ENCODE measurements at regions not wholly inside any gene's neighbourhood (a gene's known extent, or its start where the extent isn't known, plus 50 kb on each side); places are given as distances from the start of the nearest gene placed in this dataset.
"Not testable (repeated sequence)": the region's sequence is repeated elsewhere in the genome, so short reads cannot be mapped to it uniquely, and the experiment has no call there.

- H3K4me1 Mint-ChIP-seq: no peaks in the 10 kb centered on the region
- no peak overlapping the region for H3K27ac Mint-ChIP-seq
- ATAC-seq (no peak), DNase-seq (no peak)
- no peaks in the 10 kb centered on the region for H3K27me3 Mint-ChIP-seq
- no peaks in the 10 kb centered on the region for H3K36me3 Mint-ChIP-seq (ENCODE audit: low read depth)
- no peaks in the 10 kb centered on the region for H3K9me3 ChIP-seq (ENCODE audit: control insufficient read depth, low read length, poor library complexity, severe bottlenecking)
- H3K4me3 Mint-ChIP-seq: no peak overlapping the region
These were observed 134.9 kb upstream of the CACNA2D1 start for GRCh38 chr7:82578430-82578829.

- DNase-seq (peak; percentile 9 to 35 (median 13)), ATAC-seq (peak; percentile 53)
- Mint-ChIP-seq H3K27me3 (no peaks in the 10 kb centered on the region), H3K36me3 (ENCODE audit: low read depth) (no peaks in the 10 kb centered on the region), H3K4me3 (no peak overlapping the region), H3K27ac (no peak overlapping the region), H3K4me1 (no peaks in the 10 kb centered on the region)
- no peaks in the 10 kb centered on the region for H3K9me3 ChIP-seq (ENCODE audit: control insufficient read depth, low read length, poor library complexity, severe bottlenecking)
These were observed 128.8 kb upstream of the CACNA2D1 start for GRCh38 chr7:82572195-82572880.

- H3K36me3 Mint-ChIP-seq (ENCODE audit: low read depth); H3K9me3 ChIP-seq (ENCODE audit: control insufficient read depth, low read length, poor library complexity, severe bottlenecking); H3K27me3 Mint-ChIP-seq; H3K4me3 Mint-ChIP-seq; H3K4me1 Mint-ChIP-seq; H3K27ac Mint-ChIP-seq; ATAC-seq; DNase-seq: not testable (repeated sequence)
These were observed 127.5 kb upstream of the CACNA2D1 start for GRCh38 chr7:82571047-82571446.

GRCh38 chr7:82567841-82568240, 124.3 kb upstream of the CACNA2D1 start:
- DNase-seq: no peak
- H3K4me3 Mint-ChIP-seq: no peak overlapping the region
- no peak for ATAC-seq
- H3K4me1 Mint-ChIP-seq: no peaks in the 10 kb centered on the region
- H3K27ac Mint-ChIP-seq: no peak overlapping the region
- H3K36me3 Mint-ChIP-seq (ENCODE audit: low read depth): no peaks in the 10 kb centered on the region
- no peaks in the 10 kb centered on the region for H3K27me3 Mint-ChIP-seq
- H3K9me3 ChIP-seq (ENCODE audit: control insufficient read depth, low read length, poor library complexity, severe bottlenecking): no peaks in the 10 kb centered on the region

- ATAC-seq: no peak
- no peak overlapping the region for H3K27ac Mint-ChIP-seq
- no peaks in the 10 kb centered on the region for H3K4me1 Mint-ChIP-seq
- H3K36me3 Mint-ChIP-seq (ENCODE audit: low read depth): no peaks in the 10 kb centered on the region
- no peak overlapping the region for H3K4me3 Mint-ChIP-seq
- no peaks in the 10 kb centered on the region for H3K9me3 ChIP-seq (ENCODE audit: control insufficient read depth, low read length, poor library complexity, severe bottlenecking)
- no peak for DNase-seq
- H3K27me3 Mint-ChIP-seq: no peaks in the 10 kb centered on the region
These were observed 123.8 kb upstream of the CACNA2D1 start for GRCh38 chr7:82567356-82567755.

GRCh38 chr7:82566752-82567151, 123.2 kb upstream of the CACNA2D1 start:
- H3K27ac Mint-ChIP-seq: no peak overlapping the region
- DNase-seq: no peak
- no peak for ATAC-seq
- no peaks in the 10 kb centered on the region for H3K4me1 Mint-ChIP-seq
- H3K4me3 Mint-ChIP-seq: no peak overlapping the region
- H3K27me3 Mint-ChIP-seq: no peaks in the 10 kb centered on the region
- H3K9me3 ChIP-seq (ENCODE audit: control insufficient read depth, low read length, poor library complexity, severe bottlenecking): no peaks in the 10 kb centered on the region
- H3K36me3 Mint-ChIP-seq (ENCODE audit: low read depth): no peaks in the 10 kb centered on the region

- no peak for ATAC-seq
- H3K27ac Mint-ChIP-seq: no peak overlapping the region
- H3K9me3 ChIP-seq (ENCODE audit: control insufficient read depth, low read length, poor library complexity, severe bottlenecking): no peaks in the 10 kb centered on the region
- no peak for DNase-seq
- no peaks in the 10 kb centered on the region for H3K36me3 Mint-ChIP-seq (ENCODE audit: low read depth)
- no peaks in the 10 kb centered on the region for H3K27me3 Mint-ChIP-seq
- no peak overlapping the region for H3K4me3 Mint-ChIP-seq
- H3K4me1 Mint-ChIP-seq: no peaks in the 10 kb centered on the region
These were observed 119.3 kb upstream of the CACNA2D1 start for GRCh38 chr7:82562716-82563404.

- no peak for DNase-seq
- H3K27ac Mint-ChIP-seq: no peak overlapping the region
These were observed 115.7 kb upstream of the CACNA2D1 start for GRCh38 chr7:82559193-82559805.

GRCh38 chr7:82549616-82550285, 106.2 kb upstream of the CACNA2D1 start:
- no peak for ATAC-seq
- H3K4me1 Mint-ChIP-seq: no peaks in the 10 kb centered on the region
- H3K27me3 Mint-ChIP-seq: no peaks in the 10 kb centered on the region

More at GRCh38 chr7:82559193-82559805, 115.7 kb upstream of the CACNA2D1 start:
- H3K9me3 ChIP-seq (ENCODE audit: control insufficient read depth, low read length, poor library complexity, severe bottlenecking): no peaks in the 10 kb centered on the region
- H3K4me1 Mint-ChIP-seq: no peaks in the 10 kb centered on the region
- no peaks in the 10 kb centered on the region for H3K36me3 Mint-ChIP-seq (ENCODE audit: low read depth)
- H3K4me3 Mint-ChIP-seq: no peak overlapping the region
- ATAC-seq: no peak
- no peaks in the 10 kb centered on the region for H3K27me3 Mint-ChIP-seq

GRCh38 chr7:82548141-82548688, 104.6 kb upstream of the CACNA2D1 start:
- Mint-ChIP-seq H3K27ac (no peak overlapping the region), H3K4me3 (no peak overlapping the region)
- ATAC-seq: no peak

More at GRCh38 chr7:82549616-82550285, 106.2 kb upstream of the CACNA2D1 start:
- H3K27ac Mint-ChIP-seq: no peak overlapping the region
- no peak for DNase-seq
- H3K4me3 Mint-ChIP-seq: no peak overlapping the region
- H3K36me3 Mint-ChIP-seq (ENCODE audit: low read depth): no peaks in the 10 kb centered on the region
- H3K9me3 ChIP-seq (ENCODE audit: control insufficient read depth, low read length, poor library complexity, severe bottlenecking): no peaks in the 10 kb centered on the region

GRCh38 chr7:82542665-82543064, 99.1 kb upstream of the CACNA2D1 start:
- H3K4me3 Mint-ChIP-seq: no peak overlapping the region
- ATAC-seq (no peak), DNase-seq (no peak)
- no peaks in the 10 kb centered on the region for H3K9me3 ChIP-seq (ENCODE audit: control insufficient read depth, low read length, poor library complexity, severe bottlenecking)
- H3K27ac Mint-ChIP-seq: no peak overlapping the region
- H3K4me1 Mint-ChIP-seq: no peaks in the 10 kb centered on the region
- H3K36me3 Mint-ChIP-seq (ENCODE audit: low read depth): no peaks in the 10 kb centered on the region
- no peaks in the 10 kb centered on the region for H3K27me3 Mint-ChIP-seq

More at GRCh38 chr7:82548141-82548688, 104.6 kb upstream of the CACNA2D1 start:
- H3K27me3 Mint-ChIP-seq: no peaks in the 10 kb centered on the region
- H3K4me1 Mint-ChIP-seq: no peaks in the 10 kb centered on the region
- no peak for DNase-seq
- no peaks in the 10 kb centered on the region for H3K36me3 Mint-ChIP-seq (ENCODE audit: low read depth)
- no peaks in the 10 kb centered on the region for H3K9me3 ChIP-seq (ENCODE audit: control insufficient read depth, low read length, poor library complexity, severe bottlenecking)

- DNase-seq: no peak
- Mint-ChIP-seq H3K27me3 (no peaks in the 10 kb centered on the region), H3K4me3 (no peak overlapping the region)
These were observed 96.4 kb upstream of the CACNA2D1 start for GRCh38 chr7:82539969-82540368.

GRCh38 chr7:82534684-82535083, 91.1 kb upstream of the CACNA2D1 start:
- ATAC-seq (no peak), DNase-seq (no peak)
- no peaks in the 10 kb centered on the region for H3K9me3 ChIP-seq (ENCODE audit: control insufficient read depth, low read length, poor library complexity, severe bottlenecking)
- H3K27ac Mint-ChIP-seq: no peak overlapping the region
- no peak overlapping the region for H3K4me3 Mint-ChIP-seq
- no peaks in the 10 kb centered on the region for H3K36me3 Mint-ChIP-seq (ENCODE audit: low read depth)
- no peaks in the 10 kb centered on the region for H3K4me1 Mint-ChIP-seq
- H3K27me3 Mint-ChIP-seq: no peaks in the 10 kb centered on the region

More at GRCh38 chr7:82539969-82540368, 96.4 kb upstream of the CACNA2D1 start:
- Mint-ChIP-seq H3K4me1 (no peaks in the 10 kb centered on the region), H3K27ac (no peak overlapping the region), H3K36me3 (ENCODE audit: low read depth) (no peaks in the 10 kb centered on the region)
- ATAC-seq: no peak
- no peaks in the 10 kb centered on the region for H3K9me3 ChIP-seq (ENCODE audit: control insufficient read depth, low read length, poor library complexity, severe bottlenecking)

Measured in T-helper 17 cell (primary cell).